GM12891 (cell line): ENCODE measurements at regions not wholly inside any gene's neighbourhood (a gene's known extent, or its start where the extent isn't known, plus 50 kb on each side); places are given as distances from the start of the nearest gene placed in this dataset.
A peak's percentile ranks its signal among the peaks of the same experiment; 100 is the strongest.

ENCODE experiments used
- DNase-seq: peaks from one replicate; pipeline ENCODE4 v3.0.0; 2011; ENCODE audit warnings: low spot score; ENCODE audit not compliant: insufficient read length
- FAIRE-seq: peaks from 2 replicates; lab custom pipeline; 2011; peaks lifted over from hg19 to GRCh38; lab: Jason Lieb, UNC
- PAX5 ChIP-seq: IDR thresholded peaks from 2 replicates; pipeline ENCODE4 v1.6.1; 2011; ENCODE audit warnings: low read length, moderate library complexity, mild to moderate bottlenecking; ENCODE audit not compliant: insufficient read depth, severe bottlenecking
- POLR2A ChIP-seq: IDR thresholded peaks from 2 replicates; pipeline ENCODE4 v1.6.1; 2011; ENCODE audit warnings: low read depth, low read length, control low read depth
- POLR2AphosphoS5 ChIP-seq: IDR thresholded peaks from 2 replicates; pipeline ENCODE4 v1.6.1; 2011; ENCODE audit warnings: low read depth, low read length, control low read depth
- POU2F2 ChIP-seq: IDR thresholded peaks from 2 replicates; pipeline ENCODE4 v1.6.1; 2011; ENCODE audit warnings: low read depth, mild to moderate bottlenecking, control low read depth, low read length, moderate library complexity
- SPI1 ChIP-seq: IDR thresholded peaks from 2 replicates; pipeline ENCODE4 v1.6.1; 2011; ENCODE audit warnings: low read depth, low read length, control low read depth
- TAF1 ChIP-seq: IDR thresholded peaks from 2 replicates; pipeline ENCODE4 v1.6.1; 2011; ENCODE audit warnings: low read depth, low read length, control low read depth

DNA sequence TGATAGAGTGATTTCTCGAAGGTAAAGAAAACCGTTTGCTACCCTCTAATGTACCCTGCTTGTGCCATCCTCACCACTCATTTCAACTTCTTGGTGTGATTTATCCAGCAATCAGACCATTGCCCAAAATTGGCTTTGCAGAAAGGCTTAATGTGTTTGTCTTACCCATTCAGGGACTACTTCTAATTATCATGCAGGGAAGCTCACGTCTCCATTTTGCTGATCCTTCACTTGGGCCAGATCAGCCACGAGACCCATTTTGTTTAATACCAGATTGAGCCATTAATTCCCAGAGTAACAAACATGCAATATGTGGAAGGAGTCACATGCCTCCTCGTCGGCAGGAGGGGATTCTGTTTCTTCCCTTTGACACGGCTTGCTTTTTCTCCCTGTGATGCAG, 51.1 kb upstream of the CRY1 start:
- FAIRE-seq = no peak
- no peak for DNase-seq
- no peak for TF ChIP-seq POLR2A
- no peak for TF ChIP-seq SPI1
- TF ChIP-seq PAX5 = no peak
- TF ChIP-seq POLR2AphosphoS5 = no peak
- no peak for TF ChIP-seq TAF1
- no peak for TF ChIP-seq POU2F2

DNA sequence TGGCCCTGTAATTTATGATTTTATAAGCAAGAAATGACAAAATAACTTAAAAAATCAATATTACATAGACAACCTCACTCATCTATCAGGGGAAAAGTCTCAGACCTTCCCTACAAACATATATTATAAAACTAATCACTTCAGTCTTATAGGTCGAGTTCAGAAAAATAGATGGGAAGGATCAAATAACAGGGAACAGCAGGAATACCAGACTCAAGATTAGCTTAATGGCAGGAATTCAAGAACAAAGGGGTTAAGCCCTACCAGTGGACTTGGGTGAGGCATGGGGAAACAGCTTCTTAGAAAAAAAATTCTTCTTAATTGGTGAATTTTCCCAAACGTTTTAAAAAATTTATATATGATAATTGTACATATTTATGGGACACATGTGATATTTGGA, 51.6 kb upstream of the CRY1 start:
- no peak for DNase-seq
- no peak for FAIRE-seq
- TF ChIP-seq TAF1 = no peak
- no peak for TF ChIP-seq SPI1
- TF ChIP-seq POLR2AphosphoS5 = no peak
- TF ChIP-seq POLR2A = no peak
- TF ChIP-seq PAX5 = no peak
- no peak for TF ChIP-seq POU2F2

DNA sequence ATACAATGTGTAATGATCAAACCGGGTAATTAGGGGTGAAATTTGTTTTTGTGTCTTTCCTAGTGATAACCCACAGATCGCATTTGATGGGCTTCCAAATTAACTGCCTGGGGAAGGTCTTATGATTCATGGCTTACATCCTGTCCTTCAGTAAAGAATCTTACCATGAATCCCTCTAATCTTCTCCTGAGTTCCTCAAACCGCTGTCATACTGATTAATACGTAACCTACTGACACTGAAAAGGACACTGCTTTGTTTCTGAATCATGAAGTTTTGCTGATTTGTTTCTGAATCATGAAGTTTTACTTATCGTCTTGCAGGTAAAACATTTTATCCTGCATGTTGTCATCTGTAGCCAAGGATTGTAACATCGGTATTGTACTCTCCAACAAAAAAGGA, 52.0 kb upstream of the CRY1 start:
- FAIRE-seq (no peak), DNase-seq (no peak)
- TF ChIP-seq TAF1 = no peak
- no peak for TF ChIP-seq POLR2A
- TF ChIP-seq PAX5 = no peak
- TF ChIP-seq SPI1 = no peak
- no peak for TF ChIP-seq POU2F2
- no peak for TF ChIP-seq POLR2AphosphoS5

DNA sequence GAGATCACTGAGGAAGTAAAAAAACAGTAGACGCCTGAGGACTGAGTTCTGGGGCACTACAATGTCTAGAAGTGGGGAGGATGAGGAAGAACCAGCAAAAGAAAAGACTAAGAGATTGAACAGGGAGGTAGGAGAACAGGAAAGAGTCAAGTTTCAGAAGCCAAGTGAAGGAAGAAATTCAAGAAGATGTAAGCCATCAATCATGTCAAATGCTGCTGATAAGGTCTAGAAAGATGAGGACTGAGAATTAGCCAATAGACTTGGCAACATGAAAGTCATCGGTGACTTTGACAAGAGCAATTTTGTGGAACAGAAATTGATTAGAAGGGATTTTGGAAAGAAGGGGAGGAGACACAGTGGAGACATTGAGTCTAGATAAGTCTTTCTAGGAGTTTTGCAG, 54.8 kb upstream of the CRY1 start:
- no peak for FAIRE-seq
- no peak for DNase-seq
- no peak for TF ChIP-seq POLR2AphosphoS5
- TF ChIP-seq PAX5 = no peak
- TF ChIP-seq TAF1 = no peak
- no peak for TF ChIP-seq POU2F2
- no peak for TF ChIP-seq POLR2A
- TF ChIP-seq SPI1 = no peak

DNA sequence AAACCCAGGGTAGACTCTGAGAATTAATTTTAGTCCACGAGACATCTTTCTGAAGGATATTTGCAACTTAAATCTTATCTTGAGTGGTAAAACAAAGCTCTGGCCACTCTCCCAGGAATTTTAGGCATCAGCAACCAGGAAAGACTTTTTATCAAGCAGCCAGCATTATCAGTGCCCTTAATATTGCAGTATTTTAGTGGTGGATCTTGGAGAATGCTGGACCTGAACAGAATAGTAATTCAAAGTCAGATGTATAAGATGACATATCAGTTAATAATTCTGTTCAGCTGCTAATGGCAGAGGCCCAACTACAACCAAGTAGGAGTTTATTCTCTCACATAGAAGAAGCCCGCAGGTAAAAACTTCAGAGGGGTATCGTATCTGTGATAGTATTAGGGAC, 59.0 kb upstream of the CRY1 start:
- FAIRE-seq = no peak
- no peak for DNase-seq
- TF ChIP-seq SPI1 = no peak
- no peak for TF ChIP-seq TAF1
- TF ChIP-seq POU2F2 = no peak
- no peak for TF ChIP-seq POLR2AphosphoS5
- TF ChIP-seq POLR2A = no peak
- no peak for TF ChIP-seq PAX5

DNA sequence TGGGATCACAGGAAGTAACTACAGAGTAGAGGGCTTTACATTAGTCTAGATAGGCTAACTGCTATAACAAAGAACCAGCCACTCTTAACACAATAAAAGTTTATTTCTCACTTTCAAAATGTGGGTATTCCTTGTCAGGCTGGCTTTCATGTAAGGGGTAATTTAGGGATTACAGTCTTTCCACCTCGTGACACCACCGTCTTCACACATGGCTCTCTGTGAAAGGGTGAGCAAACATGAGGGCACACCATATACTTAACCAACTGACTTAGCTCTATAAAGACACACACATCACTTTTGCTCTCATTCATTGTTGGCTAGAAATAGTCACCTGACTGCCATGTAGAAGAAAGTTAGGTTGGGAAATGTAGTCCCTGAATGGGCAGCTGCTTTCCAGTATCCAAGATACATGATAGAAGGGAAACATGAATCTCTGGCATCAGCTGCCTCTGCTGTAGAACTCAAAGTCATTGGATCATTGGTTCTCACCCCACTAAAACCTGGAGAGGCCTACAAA, 66.1 kb upstream of the CRY1 start:
- DNase-seq (no peak), FAIRE-seq (peak; percentile 13)
- TF ChIP-seq TAF1 (no peak), POU2F2 (no peak)

DNA sequence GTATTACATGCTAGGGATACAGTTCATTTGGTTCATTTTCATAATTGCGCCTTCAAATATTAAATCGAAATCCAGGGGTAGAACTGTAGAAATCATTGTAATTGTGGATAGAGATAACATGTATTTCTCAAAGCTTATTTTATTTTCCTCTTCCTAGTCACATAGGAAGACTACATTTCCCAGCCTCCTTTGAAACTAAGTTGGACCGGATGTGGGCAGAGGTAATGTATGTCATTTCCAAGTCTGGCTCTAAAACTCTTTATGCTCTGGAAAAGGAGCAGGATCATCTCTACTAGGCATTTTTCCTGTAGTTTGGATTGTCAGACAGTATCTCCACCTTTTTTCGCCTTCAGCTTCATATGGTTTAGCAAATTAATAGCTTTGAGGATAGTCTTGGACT, 70.1 kb upstream of the CRY1 start:
- TF ChIP-seq PAX5 (no peak), POLR2AphosphoS5 (no peak), POU2F2 (no peak), TAF1 (no peak), POLR2A (no peak), SPI1 (no peak)
- no peak for DNase-seq
- no peak for FAIRE-seq

DNA sequence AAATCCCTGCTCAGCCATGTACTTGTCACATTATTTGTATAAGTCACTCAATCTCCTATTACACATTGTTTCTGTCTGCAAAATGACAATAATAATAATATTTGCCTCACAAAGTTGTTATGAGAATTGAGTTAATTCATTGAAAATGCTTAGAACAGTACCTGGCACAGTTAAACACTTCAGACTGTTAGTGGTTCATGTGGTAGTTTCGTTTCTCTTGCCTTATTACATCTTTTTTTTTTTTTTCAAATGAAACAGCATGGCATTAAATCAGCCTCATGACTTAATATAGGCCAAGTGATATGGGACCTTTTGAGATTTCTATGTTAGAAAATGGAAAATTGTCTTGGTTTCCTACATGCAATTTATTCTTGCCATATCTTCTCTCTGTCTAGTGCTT, 71.0 kb upstream of the CRY1 start:
- DNase-seq (no peak), FAIRE-seq (no peak)
- TF ChIP-seq POLR2AphosphoS5 (no peak), TAF1 (no peak), SPI1 (no peak), POLR2A (no peak), PAX5 (no peak), POU2F2 (no peak)

DNA sequence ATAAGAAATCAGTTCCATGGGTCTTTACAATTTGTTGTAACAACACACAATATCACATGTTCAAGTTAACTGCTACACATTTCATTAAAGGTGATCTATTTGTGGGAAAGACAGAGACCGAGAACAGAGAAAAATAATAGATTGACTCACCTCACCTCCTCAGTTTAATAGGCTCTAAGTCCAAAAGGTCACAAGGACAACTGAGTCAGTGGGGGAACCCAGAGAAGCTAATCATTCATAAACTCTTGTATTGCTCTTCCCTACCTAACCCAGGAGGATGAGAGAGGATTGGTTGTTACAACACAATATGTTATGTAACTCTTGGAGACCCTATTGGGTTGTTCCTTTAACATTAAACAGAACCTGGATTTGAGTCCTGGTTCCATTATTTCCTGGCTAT, 72.2 kb upstream of the CRY1 start:
- FAIRE-seq (no peak), DNase-seq (no peak)
- no peak for TF ChIP-seq POLR2AphosphoS5
- no peak for TF ChIP-seq TAF1
- TF ChIP-seq POU2F2 = no peak

DNA sequence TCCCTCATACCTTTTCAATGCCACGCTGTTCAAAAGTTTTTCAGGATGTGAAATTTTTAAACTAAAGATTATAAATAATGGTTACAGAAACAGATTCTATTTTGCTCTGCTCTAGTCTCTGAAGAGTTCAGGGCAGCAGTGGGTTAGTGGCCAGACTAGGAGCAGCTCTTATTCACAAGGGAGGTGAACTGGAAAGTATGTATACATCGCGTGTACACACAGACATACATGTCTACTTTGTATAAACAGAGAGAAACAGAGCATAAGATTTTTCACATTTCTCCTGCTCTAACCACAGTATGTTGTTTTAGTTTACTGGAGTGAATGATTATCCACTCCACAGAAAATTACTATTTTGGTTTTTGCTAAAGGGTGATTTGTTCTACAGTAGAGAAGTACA, 74.4 kb upstream of the CRY1 start:
- FAIRE-seq (no peak), DNase-seq (no peak)
- TF ChIP-seq SPI1 (no peak), PAX5 (no peak), TAF1 (no peak), POU2F2 (no peak), POLR2A (no peak), POLR2AphosphoS5 (no peak)

DNA sequence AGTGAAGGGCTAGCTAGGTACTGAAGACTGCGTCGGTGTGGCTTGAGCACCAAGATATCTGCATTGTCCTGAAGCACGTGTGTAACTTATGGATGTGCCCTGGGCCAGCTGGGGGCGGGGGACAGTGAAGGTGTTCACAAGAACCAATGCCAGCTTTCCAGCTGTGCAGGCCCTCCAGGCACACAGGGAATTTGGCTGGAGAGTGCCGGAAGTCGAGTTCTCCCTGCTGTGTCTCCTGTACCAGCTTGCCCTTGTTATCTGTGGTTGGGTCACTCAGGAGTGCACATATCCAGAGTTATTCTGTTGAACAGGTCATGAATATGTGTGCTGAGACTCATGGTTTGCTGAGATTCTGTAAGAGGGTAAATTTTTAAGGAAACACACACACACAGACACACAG, 75.9 kb upstream of the CRY1 start:
- FAIRE-seq (no peak), DNase-seq (no peak)
- no peak for TF ChIP-seq PAX5
- no peak for TF ChIP-seq TAF1
- no peak for TF ChIP-seq SPI1
- TF ChIP-seq POLR2A = no peak
- TF ChIP-seq POU2F2 = no peak
- no peak for TF ChIP-seq POLR2AphosphoS5

DNA sequence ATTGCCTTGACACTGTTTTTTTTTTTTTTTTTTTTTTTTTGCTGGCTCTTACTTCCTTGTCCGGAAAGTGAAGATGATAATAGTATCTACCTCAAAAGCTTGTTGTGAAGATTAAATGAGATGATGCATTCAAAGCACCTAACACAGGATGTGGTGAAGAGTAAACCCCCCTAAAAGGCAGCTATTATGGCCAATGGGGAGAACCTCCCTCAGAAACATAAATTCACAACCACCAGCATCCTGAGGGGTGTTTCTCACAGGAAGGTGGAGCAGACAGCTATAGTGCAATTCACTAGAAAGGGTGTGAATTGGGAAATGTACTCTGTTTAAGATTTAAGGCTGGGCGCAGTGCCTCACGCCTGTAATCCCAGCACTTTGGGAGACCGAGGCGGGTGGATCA, 85.4 kb upstream of the CRY1 start:
- FAIRE-seq = no peak
- no peak for TF ChIP-seq SPI1
- no peak for TF ChIP-seq TAF1
- no peak for TF ChIP-seq POLR2AphosphoS5
- no peak for TF ChIP-seq POLR2A
- no peak for TF ChIP-seq POU2F2
- TF ChIP-seq PAX5 = no peak
- no peak for DNase-seq
